Muscle of leg (tissue), 3 donors: ENCODE measurements at regions not wholly inside any gene's neighbourhood (a gene's known extent, or its start where the extent isn't known, plus 50 kb on each side); places are given as distances from the start of the nearest gene placed in this dataset.
"Not testable (repeated sequence)": the region's sequence is repeated elsewhere in the genome, so short reads cannot be mapped to it uniquely, and the experiment has no call there.

Source experiments
- DNase-seq: peaks from one replicate; pipeline ENCODE4 v3.0.0; 2013
- H3K27ac ChIP-seq: one replicate; pipeline ENCODE4 v1.5.1; 2013; ENCODE audit warnings: mild to moderate bottlenecking, low read length, control low read depth
- H3K27me3 ChIP-seq: one replicate; pipeline ENCODE4 v1.6.1; 2013; ENCODE audit warnings: low read length; ENCODE audit not compliant: control insufficient read depth, insufficient read depth
- H3K36me3 ChIP-seq: one replicate; pipeline ENCODE4 v1.6.1; 2013; ENCODE audit warnings: low read length; ENCODE audit not compliant: control insufficient read depth, insufficient read depth
- H3K4me1 ChIP-seq: one replicate; pipeline ENCODE4 v1.6.1; 2013; ENCODE audit warnings: low read length; ENCODE audit not compliant: control insufficient read depth, insufficient read depth
- H3K4me3 ChIP-seq: one replicate; pipeline ENCODE4 v1.5.1; 2013; ENCODE audit warnings: low read length, control low read depth
- H3K9me3 ChIP-seq: replicated peaks from 2 replicates; pipeline ENCODE4 v1.6.1; 2013; ENCODE audit warnings: low read depth, low read length; ENCODE audit not compliant: control insufficient read depth
- WGBS: methylation state at CpG from one replicate; pipeline ENCODE4 v1.1.5; 2013; ENCODE audit warnings: missing lambda C conversion rate; ENCODE audit not compliant: insufficient coverage; 5-methylcytosine and 5-hydroxymethylcytosine counted together

GRCh38 chr20:40899344-40899743 is 129.3 kb upstream of the TOP1 start:
- Histone ChIP-seq H3K9me3 (no peaks in the 10 kb centered on the region), H3K36me3 (no peaks in the 10 kb centered on the region), H3K27ac (no peak overlapping the region), H3K27me3 (peaks cover 3% of the 10 kb centered on the region), H3K4me3 (no peak overlapping the region), H3K4me1 (no peaks in the 10 kb centered on the region)
- no peak for DNase-seq
- 0% methylated on average over 1 of the region's 2 CpGs for WGBS

- no peaks in the 10 kb centered on the region for H3K4me1 ChIP-seq
- no peak overlapping the region for H3K4me3 ChIP-seq
- WGBS: no CpG with 5 or more reads among the region's 2 CpGs
- no peaks in the 10 kb centered on the region for H3K9me3 ChIP-seq
- no peaks in the 10 kb centered on the region for H3K36me3 ChIP-seq
- no peak for DNase-seq
- H3K27me3 ChIP-seq: peaks cover under 1% of the 10 kb centered on the region
- H3K27ac ChIP-seq: no peak overlapping the region
Observed at GRCh38 chr20:40900666-40901215, 127.9 kb upstream of the TOP1 start.

GRCh38 chr20:40902661-40903060 is 126.0 kb upstream of the TOP1 start:
- Histone ChIP-seq H3K27me3 (peaks cover under 1% of the 10 kb centered on the region), H3K9me3 (no peaks in the 10 kb centered on the region), H3K36me3 (no peaks in the 10 kb centered on the region), H3K27ac (no peak overlapping the region), H3K4me3 (no peak overlapping the region), H3K4me1 (no peaks in the 10 kb centered on the region)
- DNase-seq: no peak
- WGBS: no CpG with 5 or more reads among the region's 1 CpG

GRCh38 chr20:40908309-40908708 is 120.3 kb upstream of the TOP1 start:
- Histone ChIP-seq H3K4me1 (no peaks in the 10 kb centered on the region), H3K27me3 (peaks cover 2% of the 10 kb centered on the region), H3K36me3 (no peaks in the 10 kb centered on the region), H3K27ac (no peak overlapping the region), H3K4me3 (no peak overlapping the region), H3K9me3 (no peaks in the 10 kb centered on the region)
- 87% methylated on average over 4 of the region's 5 CpGs for WGBS
- DNase-seq: peak; percentile 47

- not testable (repeated sequence) for H3K4me1 ChIP-seq, H3K4me3 ChIP-seq, H3K27me3 ChIP-seq, DNase-seq, H3K27ac ChIP-seq, H3K36me3 ChIP-seq, H3K9me3 ChIP-seq
- 83% methylated on average over 11 of the region's 16 CpGs for WGBS
Observed at GRCh38 chr20:40909489-40909888, 119.1 kb upstream of the TOP1 start.

- H3K36me3 ChIP-seq, H3K4me3 ChIP-seq, DNase-seq, H3K27ac ChIP-seq, H3K9me3 ChIP-seq, H3K4me1 ChIP-seq, H3K27me3 ChIP-seq: not testable (repeated sequence)
- 97% methylated on average over 13 of the region's 23 CpGs for WGBS
Observed at GRCh38 chr20:40910436-40910835, 118.2 kb upstream of the TOP1 start.

GRCh38 chr20:40911152-40911551 is 117.5 kb upstream of the TOP1 start:
- DNase-seq, H3K4me3 ChIP-seq, H3K36me3 ChIP-seq, H3K27me3 ChIP-seq, H3K9me3 ChIP-seq, H3K4me1 ChIP-seq, H3K27ac ChIP-seq: not testable (repeated sequence)
- 97% methylated on average over 23 of the region's 27 CpGs for whole genome bisulfite sequencing

- H3K27ac ChIP-seq: no peak overlapping the region
- DNase-seq: no peak
- WGBS: 86% methylated on average over 25 of the region's 34 CpGs
- no peaks in the 10 kb centered on the region for H3K9me3 ChIP-seq
- no peaks in the 10 kb centered on the region for H3K36me3 ChIP-seq
- H3K4me1 ChIP-seq: no peaks in the 10 kb centered on the region
- no peak overlapping the region for H3K4me3 ChIP-seq
- H3K27me3 ChIP-seq: no peaks in the 10 kb centered on the region
Observed at GRCh38 chr20:40913224-40914185, 115.1 kb upstream of the TOP1 start.

GRCh38 chr20:40915756-40916155 is 112.9 kb upstream of the TOP1 start:
- peak; percentile 55 for DNase-seq
- no peaks in the 10 kb centered on the region for H3K27me3 ChIP-seq
- no peak overlapping the region for H3K27ac ChIP-seq
- no CpG with 5 or more reads among the region's 3 CpGs for WGBS
- H3K9me3 ChIP-seq: no peaks in the 10 kb centered on the region
- no peaks in the 10 kb centered on the region for H3K4me1 ChIP-seq
- H3K36me3 ChIP-seq: no peaks in the 10 kb centered on the region
- H3K4me3 ChIP-seq: no peak overlapping the region

- peak; percentile 61 for DNase-seq
- Histone ChIP-seq H3K27me3 (no peaks in the 10 kb centered on the region), H3K36me3 (no peaks in the 10 kb centered on the region), H3K4me3 (no peak overlapping the region), H3K4me1 (no peaks in the 10 kb centered on the region), H3K9me3 (no peaks in the 10 kb centered on the region), H3K27ac (no peak overlapping the region)
- WGBS: no CpG with 5 or more reads among the region's 1 CpG
Observed at GRCh38 chr20:40916276-40916675, 112.3 kb upstream of the TOP1 start.
